H1 (cell line): ENCODE measurements at regions not wholly inside any gene's neighbourhood (a gene's known extent, or its start where the extent isn't known, plus 50 kb on each side); places are given as distances from the start of the nearest gene placed in this dataset.

Experiments used
- GTF2F1 ChIP-seq: IDR thresholded peaks from 2 replicates; pipeline ENCODE4 v1.6.1; 2012; ENCODE audit warnings: low read depth, low read length, improper control_type of control experiment, borderline replicate concordance
- SIRT6 ChIP-seq: IDR thresholded peaks from one replicate; pipeline ENCODE4 v1.7.1; 2012; ENCODE audit warnings: low read length, inconsistent platforms
- SP1 ChIP-seq: IDR thresholded peaks from 2 replicates; pipeline ENCODE4 v1.6.1; 2011; ENCODE audit warnings: low read depth, low read length
- SP4 ChIP-seq: IDR thresholded peaks from 2 replicates; pipeline ENCODE4 v1.6.1; 2012; ENCODE audit warnings: low read length, inconsistent platforms
- TF ChIP-seq, protein P1 (sequence below): fragments of 300-600 bp; sonication (generic); IDR thresholded peaks from 2 replicates; pipeline ENCODE4 v1.7.1; 2012; ENCODE audit warnings: low read length, moderate library complexity, mild to moderate bottlenecking, inconsistent platforms; ENCODE audit not compliant: insufficient replicate concordance
- TF ChIP-seq, protein P2 (sequence below): IDR thresholded peaks from 2 replicates; pipeline ENCODE4 v1.6.1; 2012; ENCODE audit warnings: low read length, inconsistent platforms

DNA sequence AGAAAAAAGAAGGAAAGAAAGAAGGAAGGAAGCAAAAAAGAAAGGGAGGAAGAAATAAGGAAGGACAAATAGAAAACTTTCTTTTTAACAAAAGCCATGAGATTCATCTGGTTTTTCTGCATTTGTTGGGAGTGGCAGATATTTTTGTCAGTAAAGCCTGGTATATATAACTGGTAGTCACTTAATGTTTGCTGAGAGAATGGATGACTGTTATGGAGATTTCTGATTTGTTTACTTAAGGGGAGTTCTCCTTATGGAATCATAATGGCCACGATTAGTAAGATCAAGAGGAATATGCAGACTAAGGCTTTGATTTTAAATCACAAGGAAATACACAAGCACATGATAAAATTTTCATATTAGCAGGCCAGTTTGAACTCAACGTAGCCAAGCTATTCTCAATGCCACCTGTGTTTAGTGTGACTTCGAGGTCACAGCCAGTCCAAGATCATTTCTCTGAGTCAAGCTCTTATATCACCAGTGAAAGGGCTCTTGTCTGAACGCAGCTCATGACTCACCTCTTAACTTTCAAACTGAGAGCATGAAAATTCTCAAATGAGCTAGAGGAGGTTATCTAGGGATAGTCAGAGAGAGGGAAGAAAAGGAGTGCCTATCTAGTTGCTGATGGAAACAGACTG lies 445.1 kb upstream of the ZMIZ1 start (continued):
- TF ChIP-seq, protein P1, sequence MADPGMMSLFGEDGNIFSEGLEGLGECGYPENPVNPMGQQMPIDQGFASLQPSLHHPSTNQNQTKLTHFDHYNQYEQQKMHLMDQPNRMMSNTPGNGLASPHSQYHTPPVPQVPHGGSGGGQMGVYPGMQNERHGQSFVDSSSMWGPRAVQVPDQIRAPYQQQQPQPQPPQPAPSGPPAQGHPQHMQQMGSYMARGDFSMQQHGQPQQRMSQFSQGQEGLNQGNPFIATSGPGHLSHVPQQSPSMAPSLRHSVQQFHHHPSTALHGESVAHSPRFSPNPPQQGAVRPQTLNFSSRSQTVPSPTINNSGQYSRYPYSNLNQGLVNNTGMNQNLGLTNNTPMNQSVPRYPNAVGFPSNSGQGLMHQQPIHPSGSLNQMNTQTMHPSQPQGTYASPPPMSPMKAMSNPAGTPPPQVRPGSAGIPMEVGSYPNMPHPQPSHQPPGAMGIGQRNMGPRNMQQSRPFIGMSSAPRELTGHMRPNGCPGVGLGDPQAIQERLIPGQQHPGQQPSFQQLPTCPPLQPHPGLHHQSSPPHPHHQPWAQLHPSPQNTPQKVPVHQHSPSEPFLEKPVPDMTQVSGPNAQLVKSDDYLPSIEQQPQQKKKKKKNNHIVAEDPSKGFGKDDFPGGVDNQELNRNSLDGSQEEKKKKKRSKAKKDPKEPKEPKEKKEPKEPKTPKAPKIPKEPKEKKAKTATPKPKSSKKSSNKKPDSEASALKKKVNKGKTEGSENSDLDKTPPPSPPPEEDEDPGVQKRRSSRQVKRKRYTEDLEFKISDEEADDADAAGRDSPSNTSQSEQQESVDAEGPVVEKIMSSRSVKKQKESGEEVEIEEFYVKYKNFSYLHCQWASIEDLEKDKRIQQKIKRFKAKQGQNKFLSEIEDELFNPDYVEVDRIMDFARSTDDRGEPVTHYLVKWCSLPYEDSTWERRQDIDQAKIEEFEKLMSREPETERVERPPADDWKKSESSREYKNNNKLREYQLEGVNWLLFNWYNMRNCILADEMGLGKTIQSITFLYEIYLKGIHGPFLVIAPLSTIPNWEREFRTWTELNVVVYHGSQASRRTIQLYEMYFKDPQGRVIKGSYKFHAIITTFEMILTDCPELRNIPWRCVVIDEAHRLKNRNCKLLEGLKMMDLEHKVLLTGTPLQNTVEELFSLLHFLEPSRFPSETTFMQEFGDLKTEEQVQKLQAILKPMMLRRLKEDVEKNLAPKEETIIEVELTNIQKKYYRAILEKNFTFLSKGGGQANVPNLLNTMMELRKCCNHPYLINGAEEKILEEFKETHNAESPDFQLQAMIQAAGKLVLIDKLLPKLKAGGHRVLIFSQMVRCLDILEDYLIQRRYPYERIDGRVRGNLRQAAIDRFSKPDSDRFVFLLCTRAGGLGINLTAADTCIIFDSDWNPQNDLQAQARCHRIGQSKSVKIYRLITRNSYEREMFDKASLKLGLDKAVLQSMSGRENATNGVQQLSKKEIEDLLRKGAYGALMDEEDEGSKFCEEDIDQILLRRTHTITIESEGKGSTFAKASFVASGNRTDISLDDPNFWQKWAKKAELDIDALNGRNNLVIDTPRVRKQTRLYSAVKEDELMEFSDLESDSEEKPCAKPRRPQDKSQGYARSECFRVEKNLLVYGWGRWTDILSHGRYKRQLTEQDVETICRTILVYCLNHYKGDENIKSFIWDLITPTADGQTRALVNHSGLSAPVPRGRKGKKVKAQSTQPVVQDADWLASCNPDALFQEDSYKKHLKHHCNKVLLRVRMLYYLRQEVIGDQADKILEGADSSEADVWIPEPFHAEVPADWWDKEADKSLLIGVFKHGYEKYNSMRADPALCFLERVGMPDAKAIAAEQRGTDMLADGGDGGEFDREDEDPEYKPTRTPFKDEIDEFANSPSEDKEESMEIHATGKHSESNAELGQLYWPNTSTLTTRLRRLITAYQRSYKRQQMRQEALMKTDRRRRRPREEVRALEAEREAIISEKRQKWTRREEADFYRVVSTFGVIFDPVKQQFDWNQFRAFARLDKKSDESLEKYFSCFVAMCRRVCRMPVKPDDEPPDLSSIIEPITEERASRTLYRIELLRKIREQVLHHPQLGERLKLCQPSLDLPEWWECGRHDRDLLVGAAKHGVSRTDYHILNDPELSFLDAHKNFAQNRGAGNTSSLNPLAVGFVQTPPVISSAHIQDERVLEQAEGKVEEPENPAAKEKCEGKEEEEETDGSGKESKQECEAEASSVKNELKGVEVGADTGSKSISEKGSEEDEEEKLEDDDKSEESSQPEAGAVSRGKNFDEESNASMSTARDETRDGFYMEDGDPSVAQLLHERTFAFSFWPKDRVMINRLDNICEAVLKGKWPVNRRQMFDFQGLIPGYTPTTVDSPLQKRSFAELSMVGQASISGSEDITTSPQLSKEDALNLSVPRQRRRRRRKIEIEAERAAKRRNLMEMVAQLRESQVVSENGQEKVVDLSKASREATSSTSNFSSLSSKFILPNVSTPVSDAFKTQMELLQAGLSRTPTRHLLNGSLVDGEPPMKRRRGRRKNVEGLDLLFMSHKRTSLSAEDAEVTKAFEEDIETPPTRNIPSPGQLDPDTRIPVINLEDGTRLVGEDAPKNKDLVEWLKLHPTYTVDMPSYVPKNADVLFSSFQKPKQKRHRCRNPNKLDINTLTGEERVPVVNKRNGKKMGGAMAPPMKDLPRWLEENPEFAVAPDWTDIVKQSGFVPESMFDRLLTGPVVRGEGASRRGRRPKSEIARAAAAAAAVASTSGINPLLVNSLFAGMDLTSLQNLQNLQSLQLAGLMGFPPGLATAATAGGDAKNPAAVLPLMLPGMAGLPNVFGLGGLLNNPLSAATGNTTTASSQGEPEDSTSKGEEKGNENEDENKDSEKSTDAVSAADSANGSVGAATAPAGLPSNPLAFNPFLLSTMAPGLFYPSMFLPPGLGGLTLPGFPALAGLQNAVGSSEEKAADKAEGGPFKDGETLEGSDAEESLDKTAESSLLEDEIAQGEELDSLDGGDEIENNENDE, result no peak
- TF ChIP-seq SP1 (no peak), GTF2F1 (no peak), SP4 (no peak), SIRT6 (no peak)
- TF ChIP-seq, protein P2, sequence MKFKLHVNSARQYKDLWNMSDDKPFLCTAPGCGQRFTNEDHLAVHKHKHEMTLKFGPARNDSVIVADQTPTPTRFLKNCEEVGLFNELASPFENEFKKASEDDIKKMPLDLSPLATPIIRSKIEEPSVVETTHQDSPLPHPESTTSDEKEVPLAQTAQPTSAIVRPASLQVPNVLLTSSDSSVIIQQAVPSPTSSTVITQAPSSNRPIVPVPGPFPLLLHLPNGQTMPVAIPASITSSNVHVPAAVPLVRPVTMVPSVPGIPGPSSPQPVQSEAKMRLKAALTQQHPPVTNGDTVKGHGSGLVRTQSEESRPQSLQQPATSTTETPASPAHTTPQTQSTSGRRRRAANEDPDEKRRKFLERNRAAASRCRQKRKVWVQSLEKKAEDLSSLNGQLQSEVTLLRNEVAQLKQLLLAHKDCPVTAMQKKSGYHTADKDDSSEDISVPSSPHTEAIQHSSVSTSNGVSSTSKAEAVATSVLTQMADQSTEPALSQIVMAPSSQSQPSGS, result no peak
